Lower lobe of right lung (tissue), 2 donors: ENCODE measurements at regions not wholly inside any gene's neighbourhood (a gene's known extent, or its start where the extent isn't known, plus 50 kb on each side); places are given as distances from the start of the nearest gene placed in this dataset.

Experiments used
- ATAC-seq, 2 donors: fragments of 200-7000 bp; cut with Tn5 transposase; one replicate each; pipeline ENCODE4 v1.9.1; 2020 to 2022; ENCODE audit warnings: mild to moderate bottlenecking in 2 of 2, moderate library complexity in 2 of 2
- DNase-seq: peaks from one replicate; pipeline ENCODE4 v3.0.0-alpha.2; 2020
- H3K27ac ChIP-seq: fragments of 200-600 bp; one replicate; pipeline ENCODE4 v1.8.0; 2022
- H3K27me3 ChIP-seq: fragments of 200-600 bp; one replicate; pipeline ENCODE4 v1.8.0; 2022; ENCODE audit warnings: low read depth
- H3K36me3 ChIP-seq: fragments of 200-600 bp; one replicate; pipeline ENCODE4 v1.8.0; 2022; ENCODE audit warnings: mild to moderate bottlenecking
- H3K4me1 ChIP-seq: fragments of 200-600 bp; one replicate; pipeline ENCODE4 v1.8.0; 2022
- H3K4me3 ChIP-seq: fragments of 200-600 bp; one replicate; pipeline ENCODE4 v1.8.0; 2022; ENCODE audit warnings: mild to moderate bottlenecking
- H3K9me3 ChIP-seq: fragments of 200-600 bp; one replicate; pipeline ENCODE4 v1.8.0; 2022
- CTCF ChIP-seq: fragments of 200-600 bp; IDR thresholded peaks from one replicate; pipeline ENCODE4 v1.8.0; 2022; ENCODE audit warnings: antibody characterized with exemption, mild to moderate bottlenecking
- intact Hi-C: fragments of 100-400 bp; cut with DNase I; formaldehyde crosslinking; loops from one replicate; pipeline ENCODE4 v1.11.0; 2022
- donor health status: DM: no; HTN: yes; CAD: no; lungs with severe emphysema.

- Histone ChIP-seq H3K4me1 (no peaks in the 10 kb centered on the region), H3K27me3 (no peaks in the 10 kb centered on the region), H3K4me3 (no peak overlapping the region), H3K9me3 (no peaks in the 10 kb centered on the region), H3K27ac (no peak overlapping the region), H3K36me3 (no peaks in the 10 kb centered on the region)
- no peak for ATAC-seq
- no peak for DNase-seq
- no peak for TF ChIP-seq CTCF
- intact Hi-C loops, result no loop called here
These were observed 566.2 kb upstream of the NRSN1 start for GRCh38 chr6:23559587-23560343.

- no peaks in the 10 kb centered on the region for H3K36me3 ChIP-seq
- no peak overlapping the region for H3K27ac ChIP-seq
- TF ChIP-seq CTCF, result no peak
- H3K27me3 ChIP-seq, result no peaks in the 10 kb centered on the region
- DNase-seq, result no peak
- no peak for ATAC-seq
- H3K9me3 ChIP-seq, result no peaks in the 10 kb centered on the region
- intact Hi-C loops, result no loop called here
- no peaks in the 10 kb centered on the region for H3K4me1 ChIP-seq
- H3K4me3 ChIP-seq, result no peak overlapping the region
These were observed 564.3 kb upstream of the NRSN1 start for GRCh38 chr6:23561732-23562131.

GRCh38 chr6:23562554-23562953 lies 563.5 kb upstream of the NRSN1 start:
- no peak overlapping the region for H3K27ac ChIP-seq
- no peaks in the 10 kb centered on the region for H3K27me3 ChIP-seq
- intact Hi-C loops, result no loop called here
- ATAC-seq (no peak), DNase-seq (no peak)
- no peaks in the 10 kb centered on the region for H3K36me3 ChIP-seq
- TF ChIP-seq CTCF, result no peak
- no peak overlapping the region for H3K4me3 ChIP-seq
- H3K9me3 ChIP-seq, result no peaks in the 10 kb centered on the region
- H3K4me1 ChIP-seq, result no peaks in the 10 kb centered on the region

- no peak for TF ChIP-seq CTCF
- DNase-seq (no peak), ATAC-seq (no peak)
- no peaks in the 10 kb centered on the region for H3K27me3 ChIP-seq
- no peaks in the 10 kb centered on the region for H3K36me3 ChIP-seq
- H3K9me3 ChIP-seq, result no peaks in the 10 kb centered on the region
- H3K4me1 ChIP-seq, result no peaks in the 10 kb centered on the region
- H3K27ac ChIP-seq, result no peak overlapping the region
- H3K4me3 ChIP-seq, result no peak overlapping the region
- intact Hi-C loops, result no loop called here
These were observed 562.7 kb upstream of the NRSN1 start for GRCh38 chr6:23563323-23563722.

GRCh38 chr6:23566418-23566817 lies 559.6 kb upstream of the NRSN1 start:
- Histone ChIP-seq H3K27ac (no peak overlapping the region), H3K27me3 (no peaks in the 10 kb centered on the region), H3K4me3 (no peak overlapping the region), H3K36me3 (no peaks in the 10 kb centered on the region), H3K4me1 (no peaks in the 10 kb centered on the region), H3K9me3 (no peaks in the 10 kb centered on the region)
- DNase-seq, result no peak
- TF ChIP-seq CTCF, result no peak
- intact Hi-C loops, result no loop called here
- ATAC-seq, result no peak
